GM18511 (cell line): ENCODE measurements at regions not wholly inside any gene's neighbourhood (a gene's known extent, or its start where the extent isn't known, plus 50 kb on each side); places are given as distances from the start of the nearest gene placed in this dataset.

Source experiments
- ATAC-seq: cut with Tn5 transposase; IDR thresholded peaks from one replicate; pipeline ENCODE4 v1.9.1; 2021; ENCODE audit warnings: mild to moderate bottlenecking, moderate library complexity; ENCODE audit not compliant: unreplicated experiment

DNA sequence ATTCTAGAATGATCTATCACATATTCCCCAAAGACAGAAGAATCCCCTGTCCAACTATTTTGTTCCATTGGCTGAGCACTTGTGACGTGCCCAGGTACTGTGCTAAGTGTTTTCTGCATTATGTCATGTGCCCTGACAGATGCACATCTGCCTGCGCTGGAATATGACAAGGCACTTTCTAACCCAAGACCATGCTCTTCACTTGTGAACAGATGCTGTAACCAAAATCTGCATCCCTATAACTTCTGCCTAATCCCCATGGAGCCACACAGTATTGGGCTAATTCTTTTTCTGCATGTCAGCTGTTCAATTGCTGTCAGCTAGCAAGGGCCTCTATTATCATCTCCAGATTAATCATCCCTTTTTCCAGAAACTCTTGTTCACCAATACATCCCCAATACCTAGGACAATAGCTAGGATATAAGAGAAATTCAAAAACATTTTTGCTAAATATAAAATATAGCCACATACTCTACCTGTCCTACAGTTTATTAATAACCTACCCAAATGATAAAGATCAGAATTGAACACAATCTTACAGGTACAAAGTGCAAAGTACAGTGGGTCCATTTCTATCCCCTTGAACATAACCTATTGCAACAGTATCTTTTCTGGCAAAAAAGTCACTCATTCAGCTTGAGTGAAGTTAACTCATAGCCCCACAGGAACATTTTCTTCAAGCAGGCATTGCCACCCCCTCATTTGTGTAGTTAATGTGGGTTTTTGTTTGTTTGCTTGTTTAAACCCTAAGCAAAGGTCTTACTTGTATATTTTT, 109.4 kb upstream of the LRRN1 start:
- no peak for ATAC-seq

DNA sequence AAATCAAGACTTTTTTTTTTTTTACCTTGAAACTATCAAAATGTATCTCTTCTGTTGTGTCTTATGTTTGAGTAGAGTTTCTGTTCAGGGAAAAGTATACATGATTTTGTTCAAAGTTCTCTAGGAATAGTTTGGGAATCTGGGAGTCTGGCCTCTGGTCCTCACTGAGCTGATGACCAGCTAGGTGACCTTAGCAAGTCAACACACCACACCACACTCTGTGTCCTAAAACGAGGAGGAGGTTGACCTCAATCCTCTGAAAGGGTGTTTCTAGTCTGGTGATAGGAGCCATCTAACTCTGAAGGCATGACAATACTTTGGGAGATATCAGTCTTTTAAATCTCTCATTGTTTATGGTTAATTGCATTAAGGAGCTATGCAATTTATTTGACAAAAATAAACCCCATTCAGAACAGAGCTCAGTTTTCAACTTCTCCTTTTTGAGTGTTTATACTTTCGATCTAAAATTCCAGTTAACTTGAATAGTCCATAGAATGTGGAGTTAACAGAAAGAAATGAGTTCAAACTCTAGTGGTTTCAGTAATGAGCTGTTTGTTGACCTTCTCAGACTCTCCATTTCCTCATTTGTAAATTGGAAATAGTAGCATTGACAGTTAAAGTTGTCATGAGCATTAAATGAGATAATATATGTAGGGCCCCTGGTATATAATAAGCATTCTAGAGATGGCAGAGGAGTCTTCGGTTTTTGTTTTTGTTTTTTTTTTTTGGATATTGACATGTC, 112.2 kb upstream of the LRRN1 start:
- no peak for ATAC-seq

DNA sequence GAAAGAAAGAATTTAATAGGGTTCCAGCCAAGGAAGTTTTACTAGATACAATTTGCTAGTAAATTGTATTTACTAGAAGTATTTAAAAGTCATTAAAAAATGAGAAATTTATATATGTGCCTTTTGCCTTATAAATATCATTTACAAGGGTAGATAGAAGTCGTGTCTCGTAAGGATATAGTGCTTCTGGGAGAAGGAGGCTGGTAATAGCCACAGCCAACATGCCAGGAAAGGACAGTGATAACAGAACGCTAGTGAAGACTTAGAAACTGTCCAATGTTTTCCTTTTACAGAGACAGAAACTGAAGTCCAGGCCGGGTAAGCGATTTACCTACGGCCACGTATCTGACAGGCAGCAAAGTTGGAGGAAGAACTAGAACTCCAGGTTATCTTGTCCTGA, 113.5 kb upstream of the LRRN1 start:
- no peak for ATAC-seq

DNA sequence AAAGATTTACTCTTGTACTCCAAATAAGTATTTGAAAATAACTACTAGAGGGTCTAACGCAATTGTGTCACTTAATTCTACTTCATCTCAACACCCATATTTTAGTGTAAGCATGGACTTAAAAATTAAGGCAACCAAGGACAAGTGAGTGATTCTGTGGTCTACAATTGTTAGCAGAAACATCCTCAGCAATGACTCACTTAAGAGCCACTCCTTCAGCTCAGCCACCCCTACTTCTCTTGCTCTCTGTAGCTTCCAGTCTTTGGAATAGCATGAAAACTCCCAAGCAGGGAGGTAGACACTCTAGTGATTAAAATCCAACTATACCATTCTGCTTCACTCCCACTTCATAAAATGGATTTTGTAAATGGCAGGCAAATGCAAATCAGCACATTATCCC, 116.0 kb upstream of the LRRN1 start:
- ATAC-seq = no peak

DNA sequence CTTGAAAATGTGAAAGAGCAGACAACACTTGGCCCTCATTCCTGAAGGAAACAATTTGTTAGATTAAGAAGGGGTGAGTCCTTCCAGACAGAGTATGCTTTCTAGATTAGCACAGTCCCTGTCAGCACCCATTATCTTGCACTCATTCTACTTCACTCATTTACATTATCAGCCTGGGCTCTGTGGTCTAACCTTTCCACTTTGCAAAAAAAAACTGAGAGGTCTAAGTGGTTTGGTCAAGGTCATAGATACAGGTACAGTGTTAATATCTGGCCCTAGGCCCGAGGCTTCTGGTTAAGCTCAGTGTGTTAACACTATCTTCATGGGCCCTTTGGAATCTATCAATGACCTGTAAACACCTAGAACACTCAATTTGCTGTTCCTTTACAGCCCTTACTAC, 123.4 kb upstream of the LRRN1 start:
- ATAC-seq = no peak

DNA sequence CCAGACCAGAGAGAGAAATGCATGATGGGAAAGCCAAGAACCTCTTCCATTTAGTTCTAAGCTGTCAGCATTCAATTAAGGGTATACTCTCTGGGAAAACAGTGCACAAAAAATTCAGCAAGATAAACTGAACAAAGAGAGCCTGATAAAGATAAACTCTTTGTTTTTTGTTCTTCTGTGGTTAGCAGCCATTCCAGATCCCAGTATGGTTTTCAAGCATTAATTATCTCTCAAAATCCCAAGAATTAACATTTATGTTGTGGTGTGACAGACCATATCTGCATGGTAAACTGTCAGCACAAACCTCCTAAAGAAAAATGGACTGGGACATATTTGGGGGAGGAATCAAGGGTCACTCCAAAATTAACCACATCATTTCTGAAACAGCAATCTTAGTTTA, 124.0 kb upstream of the LRRN1 start:
- no peak for ATAC-seq

DNA sequence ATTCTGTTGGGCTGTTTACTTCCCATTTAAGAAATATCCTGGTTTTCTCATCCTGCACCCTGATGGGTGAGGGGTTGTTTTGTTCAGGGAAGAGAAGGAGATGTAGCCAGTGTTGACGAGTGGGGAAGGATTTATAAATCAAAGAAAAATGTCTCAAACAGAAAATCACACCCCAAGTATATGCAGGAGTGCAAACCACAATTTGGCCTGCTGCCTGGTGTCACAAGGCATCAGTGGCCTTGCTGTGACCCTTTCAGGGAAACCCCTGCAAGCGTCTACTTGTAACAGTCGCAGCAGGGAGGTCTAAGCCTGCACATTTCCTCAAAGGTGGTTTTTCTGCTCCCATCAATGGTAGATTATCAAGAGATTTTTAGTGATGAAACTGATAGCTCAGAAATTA, 132.6 kb upstream of the LRRN1 start:
- peak; percentile 99 for ATAC-seq

DNA sequence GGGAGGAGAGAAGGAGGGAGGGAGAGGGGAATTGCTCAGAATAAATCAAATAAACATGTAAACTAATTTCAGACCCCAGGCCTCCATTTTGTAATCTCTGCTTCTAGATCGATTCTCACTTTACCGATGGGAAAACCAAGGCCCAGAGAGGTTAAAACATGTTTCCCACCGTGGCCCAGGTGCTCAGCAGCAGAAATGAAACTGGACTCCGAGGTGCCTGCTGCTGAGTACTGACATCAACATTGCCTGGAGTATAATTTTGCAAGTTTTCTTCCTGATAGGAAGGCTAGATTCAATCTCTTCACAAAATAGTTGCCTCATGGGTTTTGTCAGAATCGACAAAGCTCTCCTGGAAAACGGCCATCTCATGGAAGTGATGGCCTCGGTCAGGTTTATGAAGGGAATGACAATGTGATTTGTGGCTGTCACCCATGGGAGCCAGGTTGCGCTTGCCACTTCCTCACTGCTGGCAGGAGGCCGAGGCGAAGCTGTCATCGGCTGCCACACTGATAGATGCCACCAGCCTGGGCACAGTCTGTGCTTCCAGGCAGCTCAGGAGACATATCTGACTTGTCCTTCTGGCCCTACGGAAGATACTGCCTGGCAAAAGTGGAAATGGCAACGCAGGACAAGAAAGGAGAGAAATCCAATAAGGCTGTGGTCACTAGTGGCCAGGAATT, 133.1 kb upstream of the LRRN1 start:
- ATAC-seq = peak; percentile 63

DNA sequence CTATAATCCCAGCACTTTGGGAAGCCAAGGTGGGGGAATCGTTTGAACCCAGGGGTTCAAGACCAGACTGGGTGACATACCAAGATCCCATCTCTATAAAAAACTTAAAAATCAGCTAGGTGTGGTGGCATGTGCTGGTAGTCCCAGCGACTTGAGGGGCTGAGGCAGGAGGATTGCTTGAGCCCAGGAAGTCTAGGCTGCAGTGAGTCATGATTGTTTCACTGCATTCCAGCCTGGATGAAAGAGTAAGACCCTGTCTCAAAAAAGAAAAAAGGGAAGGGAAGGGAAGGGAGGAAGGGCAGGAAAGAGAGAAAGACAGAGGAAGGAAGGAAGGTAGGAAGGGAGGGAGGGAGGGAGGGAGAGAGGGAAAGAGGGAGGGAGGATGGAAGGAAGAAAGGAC, 133.7 kb upstream of the LRRN1 start:
- no peak for ATAC-seq

DNA sequence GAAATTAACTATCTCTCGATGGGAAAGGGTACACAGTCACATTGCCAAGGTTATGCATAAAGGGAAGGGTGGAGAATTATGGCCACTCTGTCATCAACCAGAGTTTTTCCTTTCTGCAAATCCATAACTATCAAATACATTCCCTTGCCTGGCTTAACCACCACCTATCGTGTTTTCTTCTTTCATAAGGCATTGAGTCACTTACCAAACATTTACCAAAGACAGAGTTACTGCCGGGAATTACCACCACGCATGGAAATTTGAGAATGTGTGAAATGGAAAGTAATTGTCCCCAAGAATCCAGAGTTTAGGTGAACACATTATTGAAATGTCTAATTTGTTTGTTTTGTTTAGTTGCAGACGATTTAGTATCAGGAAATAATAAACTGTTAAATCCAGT, 134.3 kb upstream of the LRRN1 start:
- ATAC-seq = no peak

DNA sequence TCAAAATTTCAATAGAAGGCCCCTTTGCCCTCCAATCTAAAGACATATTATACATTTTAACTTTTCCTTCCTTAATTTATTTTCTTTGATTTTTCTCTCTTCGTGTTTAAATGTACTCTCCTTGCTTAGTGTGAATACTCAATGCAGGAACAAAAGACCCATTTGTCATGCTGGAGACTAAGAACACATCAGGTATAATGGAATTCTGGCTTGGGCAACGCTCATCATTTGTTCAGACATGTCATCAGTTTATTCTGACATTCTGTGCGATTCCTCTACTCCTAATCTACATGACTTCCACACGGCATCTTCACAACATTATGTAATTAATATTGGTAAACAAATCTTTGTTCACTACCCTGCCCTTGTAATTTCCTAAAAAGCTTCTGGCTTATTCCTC, 136.6 kb upstream of the LRRN1 start:
- no peak for ATAC-seq

DNA sequence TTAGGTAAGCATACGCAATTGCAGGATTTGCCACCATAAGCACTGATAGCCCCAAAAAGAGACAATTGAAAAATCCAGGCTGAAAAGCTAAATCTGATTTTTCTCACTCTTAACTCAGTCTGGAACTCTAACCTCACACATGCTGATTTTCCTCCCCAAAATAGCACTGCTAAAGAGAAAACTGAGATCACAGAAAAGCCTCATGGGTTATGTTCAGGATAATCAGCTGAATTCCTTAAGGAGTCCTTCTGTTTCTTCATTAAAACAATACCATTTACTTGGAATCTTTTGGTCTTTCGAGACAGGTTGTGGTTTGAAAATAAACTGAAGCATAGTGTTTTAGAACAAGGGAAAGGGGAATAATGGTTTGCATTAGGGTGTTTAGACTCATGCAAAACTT, 144.3 kb upstream of the LRRN1 start:
- no peak for ATAC-seq

DNA sequence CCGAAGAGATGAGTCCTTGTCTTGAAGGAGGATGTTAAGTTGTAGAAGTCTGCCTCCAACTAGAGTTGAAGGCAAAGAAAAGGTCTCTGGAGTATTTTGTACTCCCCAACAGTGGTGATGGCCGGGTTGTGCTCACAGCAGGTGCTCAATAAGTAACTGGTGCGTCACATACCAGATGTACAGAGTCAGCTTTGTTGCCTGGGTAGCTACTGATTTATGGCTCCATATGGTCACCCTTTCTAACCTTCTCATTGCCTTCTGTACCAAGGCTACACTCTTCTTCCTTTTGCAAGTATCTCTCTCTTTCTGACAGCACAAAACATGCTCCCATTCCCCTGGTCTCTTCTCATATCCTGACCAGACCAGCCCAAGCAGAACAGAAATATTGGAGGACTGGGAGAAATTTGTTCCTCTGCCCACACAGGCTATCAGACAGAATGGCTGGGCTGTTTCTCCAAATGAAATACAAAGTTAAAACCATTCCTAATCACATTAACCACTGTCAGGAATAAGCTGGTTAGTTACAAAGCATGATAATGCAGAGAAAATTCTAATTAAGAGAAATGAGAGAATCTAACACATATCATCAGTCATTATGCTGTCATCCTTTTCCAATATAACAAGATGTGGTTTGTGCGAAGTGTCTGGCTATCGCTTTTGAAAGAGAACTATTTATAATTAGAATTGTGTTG, 150.1 kb upstream of the LRRN1 start:
- ATAC-seq = no peak

DNA sequence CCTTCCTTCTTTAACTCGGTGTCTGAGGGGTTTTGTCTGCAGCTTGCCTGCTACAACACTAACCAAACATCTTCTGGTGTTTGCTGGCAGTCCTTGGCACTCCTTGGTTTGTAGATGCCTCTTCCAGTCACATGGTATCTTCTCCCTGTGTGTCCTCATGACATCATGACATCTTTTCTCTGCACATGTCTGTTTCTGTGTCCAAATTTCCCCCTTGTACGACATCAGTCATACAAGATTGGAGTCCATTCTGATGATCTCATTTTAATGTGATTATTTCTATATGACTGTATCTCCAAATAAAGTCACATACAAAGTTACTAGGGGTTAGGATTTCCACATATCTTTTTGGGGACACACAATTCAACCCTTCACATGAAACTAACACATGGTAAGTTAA, 152.3 kb upstream of the LRRN1 start:
- no peak for ATAC-seq

DNA sequence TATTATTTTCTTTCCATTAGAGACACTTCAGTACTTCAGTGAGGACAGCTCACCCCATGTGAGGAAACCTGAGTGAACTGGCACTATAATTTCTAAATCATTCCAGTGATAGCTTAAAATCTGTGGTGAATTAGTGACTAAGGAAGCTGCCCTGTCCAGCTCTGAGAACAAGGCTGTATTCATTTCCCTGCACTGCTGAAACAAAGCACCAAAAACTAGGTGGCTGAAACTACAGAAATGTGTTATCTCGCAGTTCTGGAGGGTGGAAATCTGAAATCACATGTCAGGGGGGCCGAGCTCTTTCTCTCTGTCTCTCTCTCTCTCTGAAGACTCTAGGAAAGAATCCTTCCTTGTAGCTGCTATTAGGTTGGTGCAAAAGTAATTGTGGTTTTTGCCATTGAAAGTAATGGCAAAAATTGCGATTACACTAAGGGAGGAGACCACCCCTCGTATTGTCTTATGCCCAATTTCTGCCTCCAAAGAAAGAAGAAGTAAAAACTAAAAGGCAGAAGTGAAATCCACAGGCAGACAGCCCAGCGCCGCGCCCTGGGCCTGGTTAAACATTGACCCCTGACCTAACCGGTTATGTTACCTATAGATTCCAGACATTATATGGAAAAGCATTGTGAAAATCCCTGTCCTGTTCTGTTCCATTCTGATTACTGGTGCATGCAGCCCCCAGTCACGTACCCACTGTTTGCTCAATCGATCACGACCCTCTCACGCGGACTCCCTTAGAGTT, 153.0 kb upstream of the LRRN1 start:
- peak; percentile 96 for ATAC-seq

DNA sequence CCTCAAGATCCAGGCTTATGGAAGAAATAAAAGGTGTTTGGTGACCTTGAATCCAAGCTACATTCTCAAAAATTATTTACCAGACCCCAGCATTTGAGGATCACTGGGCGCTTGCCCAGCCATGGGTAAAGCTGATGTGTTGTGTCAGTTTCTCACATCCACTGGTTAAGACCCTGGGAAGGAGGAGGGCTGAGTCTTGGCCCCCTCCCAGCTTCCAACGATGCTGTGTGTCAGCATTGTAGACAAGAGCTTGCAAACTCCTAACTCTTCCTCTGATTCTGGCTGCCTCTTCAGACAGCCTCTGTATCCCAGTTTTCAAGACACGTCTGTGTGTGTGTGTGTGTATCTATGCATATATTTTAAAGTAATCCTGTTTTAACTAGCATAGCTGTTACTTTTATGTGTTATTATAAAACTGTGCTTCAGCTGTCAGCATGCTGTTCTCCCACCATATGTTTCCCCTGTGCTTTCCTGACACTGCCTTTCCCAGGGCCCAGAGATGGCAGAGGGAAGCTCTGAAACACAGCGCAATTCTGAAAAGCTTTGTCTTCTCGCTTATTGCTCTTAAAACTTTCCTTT, 157.3 kb upstream of the LRRN1 start:
- ATAC-seq = no peak

DNA sequence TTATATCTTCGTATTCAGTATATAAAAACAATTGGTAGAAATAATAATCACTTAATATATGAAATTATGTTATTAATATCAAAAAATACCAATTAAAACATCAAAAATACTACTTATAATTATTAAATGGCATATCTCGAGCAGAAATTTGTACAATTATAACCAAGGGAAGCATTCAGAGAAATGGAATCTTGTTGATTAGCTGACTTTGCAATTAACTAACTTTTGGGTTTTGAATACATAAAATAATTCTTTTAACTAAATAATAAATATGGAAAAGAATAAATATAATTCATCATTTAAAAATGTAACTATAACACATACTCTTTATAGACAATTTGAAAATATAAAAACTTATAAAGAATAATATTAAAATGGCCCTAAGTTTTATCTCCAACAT, 160.2 kb upstream of the LRRN1 start:
- no peak for ATAC-seq

DNA sequence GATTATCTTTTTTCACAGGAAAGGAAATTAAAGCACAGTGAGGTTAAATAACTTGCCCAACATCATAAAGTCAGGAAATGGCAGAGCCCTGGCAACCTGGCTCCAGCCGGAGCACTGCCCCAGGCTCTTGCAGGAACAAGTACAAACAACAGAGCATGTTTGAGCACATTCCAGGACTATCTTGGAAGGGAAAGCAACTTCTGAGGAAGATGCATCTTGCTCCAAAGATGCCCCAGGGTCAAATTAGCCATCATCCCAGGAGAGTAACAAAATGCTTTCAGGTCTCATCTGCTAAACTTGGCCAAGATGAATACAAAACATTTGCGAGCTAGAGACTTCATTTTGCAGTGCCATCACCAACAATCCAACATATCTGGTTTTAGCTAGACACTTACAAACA, 162.4 kb upstream of the LRRN1 start:
- no peak for ATAC-seq

DNA sequence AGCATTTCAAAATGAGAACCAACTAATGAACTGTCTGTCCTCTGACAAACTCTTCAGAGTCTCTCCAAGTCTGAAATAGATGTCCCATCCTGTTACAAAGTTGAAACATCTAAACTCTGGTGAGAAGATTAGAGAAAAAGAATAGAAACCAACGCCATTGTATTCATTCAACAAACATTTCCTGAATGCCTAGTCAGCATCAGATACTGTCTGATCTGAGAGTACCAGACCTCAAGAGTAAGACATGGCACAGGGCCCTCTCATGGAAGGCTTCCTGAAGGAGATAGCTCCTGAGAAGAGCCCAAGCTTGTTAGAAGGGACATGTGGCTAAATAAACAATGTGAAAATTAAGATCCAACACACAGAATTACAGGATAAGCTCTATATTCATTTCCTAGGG, 164.1 kb upstream of the LRRN1 start:
- ATAC-seq = no peak

DNA sequence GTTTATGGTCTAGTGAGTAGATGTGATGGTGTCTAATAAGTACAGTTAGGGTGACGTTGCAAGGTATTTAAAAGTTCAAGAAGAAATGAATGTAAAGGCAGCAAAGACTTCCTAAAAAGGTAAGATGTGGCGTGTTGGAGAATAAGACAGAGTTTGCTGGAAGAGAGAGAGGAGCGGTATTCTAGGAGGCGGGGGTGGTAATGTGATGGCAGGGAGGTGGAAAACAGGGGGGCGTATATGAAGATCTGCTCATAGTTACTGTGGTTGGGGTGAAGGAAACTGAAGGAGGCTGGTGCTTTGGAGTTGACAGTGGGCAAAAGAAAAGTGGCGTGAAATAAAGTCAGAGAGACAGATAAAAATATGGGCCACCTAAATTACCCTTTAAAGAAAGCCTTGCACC, 164.9 kb upstream of the LRRN1 start:
- no peak for ATAC-seq
